GM12892 (cell line): ENCODE measurements at regions not wholly inside any gene's neighbourhood (a gene's known extent, or its start where the extent isn't known, plus 50 kb on each side); places are given as distances from the start of the nearest gene placed in this dataset.

Experiments used
- POLR2A ChIP-seq: IDR thresholded peaks from 2 replicates; pipeline ENCODE4 v1.6.1; 2011; ENCODE audit warnings: low read depth, low read length, control low read depth
- POLR2AphosphoS5 ChIP-seq: IDR thresholded peaks from 2 replicates; pipeline ENCODE4 v1.6.1; 2011; ENCODE audit warnings: low read depth, low read length, control low read depth
- TAF1 ChIP-seq: IDR thresholded peaks from 2 replicates; pipeline ENCODE4 v1.6.1; 2011; ENCODE audit warnings: low read depth, mild to moderate bottlenecking, control low read depth, low read length, borderline replicate concordance

DNA sequence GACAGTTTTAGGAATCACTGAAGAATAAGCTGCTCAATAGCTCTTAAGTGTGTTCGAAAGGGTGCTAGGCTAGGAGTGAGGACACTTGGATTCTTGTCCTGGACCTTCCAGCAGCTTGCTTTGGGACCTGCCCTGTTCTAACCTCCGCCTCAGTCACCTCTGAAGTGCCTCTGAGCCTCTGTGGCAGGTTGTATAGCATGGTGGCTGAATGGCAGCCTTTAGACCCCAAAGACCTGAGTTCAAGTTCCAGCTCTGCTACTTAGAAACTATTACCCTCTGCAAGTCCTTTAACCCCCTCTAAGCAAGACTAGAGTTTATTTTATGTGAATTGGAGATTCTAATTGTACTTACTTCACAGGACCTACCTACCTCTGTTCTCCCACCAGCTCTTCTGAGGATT is 81.5 kb downstream of the RRAGC start:
- no peak for TF ChIP-seq POLR2AphosphoS5
- TF ChIP-seq POLR2A = no peak
- no peak for TF ChIP-seq TAF1
